Astrocyte of the cerebellum (primary cell): ENCODE measurements at regions not wholly inside any gene's neighbourhood (a gene's known extent, or its start where the extent isn't known, plus 50 kb on each side); places are given as distances from the start of the nearest gene placed in this dataset.

ENCODE experiments used
- DNase-seq: peaks from one replicate; pipeline ENCODE4 v3.0.0-alpha.2; 2011; ENCODE audit warnings: low read depth
- H3K4me3 ChIP-seq: 2 replicates; pipeline ENCODE4 v1.5.1; 2011; ENCODE audit warnings: mild to moderate bottlenecking, low read depth, low read length, moderate library complexity
- in situ Hi-C: cut with HindIII; loops from 2 replicates; pipeline ENCODE4 v1.10.0; 2017; ENCODE audit warnings: low sequenced_read_pairs
- TF ChIP-seq, protein P1 (sequence below): IDR thresholded peaks from 2 replicates; pipeline ENCODE4 v1.5.1; 2012; ENCODE audit warnings: low read length, low read depth, moderate library complexity, mild to moderate bottlenecking; ENCODE audit errors: missing control alignments

DNA sequence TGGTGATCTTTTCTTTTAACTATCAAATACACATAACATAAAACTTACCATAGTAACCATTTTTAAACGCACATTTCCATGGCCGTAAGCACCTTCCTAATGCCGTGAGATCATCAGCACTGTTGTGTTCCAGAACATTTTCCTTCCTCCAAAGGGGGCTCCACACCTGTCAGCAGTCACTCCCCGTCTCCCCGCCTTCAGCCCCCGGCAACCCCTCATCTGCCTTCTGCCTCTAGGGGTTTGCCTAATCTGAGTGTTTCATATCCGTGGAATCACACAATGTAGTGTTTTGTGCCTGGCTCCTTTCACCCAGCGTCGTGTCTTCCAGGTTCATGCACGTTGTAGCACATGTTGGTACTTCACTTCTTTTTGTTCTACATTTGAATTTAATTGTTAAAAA is 350.1 kb upstream of the TNRC6C start:
- in situ Hi-C loops: no loop called here
- H3K4me3 ChIP-seq: no peak overlapping the region
- TF ChIP-seq, protein P1, sequence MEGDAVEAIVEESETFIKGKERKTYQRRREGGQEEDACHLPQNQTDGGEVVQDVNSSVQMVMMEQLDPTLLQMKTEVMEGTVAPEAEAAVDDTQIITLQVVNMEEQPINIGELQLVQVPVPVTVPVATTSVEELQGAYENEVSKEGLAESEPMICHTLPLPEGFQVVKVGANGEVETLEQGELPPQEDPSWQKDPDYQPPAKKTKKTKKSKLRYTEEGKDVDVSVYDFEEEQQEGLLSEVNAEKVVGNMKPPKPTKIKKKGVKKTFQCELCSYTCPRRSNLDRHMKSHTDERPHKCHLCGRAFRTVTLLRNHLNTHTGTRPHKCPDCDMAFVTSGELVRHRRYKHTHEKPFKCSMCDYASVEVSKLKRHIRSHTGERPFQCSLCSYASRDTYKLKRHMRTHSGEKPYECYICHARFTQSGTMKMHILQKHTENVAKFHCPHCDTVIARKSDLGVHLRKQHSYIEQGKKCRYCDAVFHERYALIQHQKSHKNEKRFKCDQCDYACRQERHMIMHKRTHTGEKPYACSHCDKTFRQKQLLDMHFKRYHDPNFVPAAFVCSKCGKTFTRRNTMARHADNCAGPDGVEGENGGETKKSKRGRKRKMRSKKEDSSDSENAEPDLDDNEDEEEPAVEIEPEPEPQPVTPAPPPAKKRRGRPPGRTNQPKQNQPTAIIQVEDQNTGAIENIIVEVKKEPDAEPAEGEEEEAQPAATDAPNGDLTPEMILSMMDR: no peak
- no peak for DNase-seq

DNA sequence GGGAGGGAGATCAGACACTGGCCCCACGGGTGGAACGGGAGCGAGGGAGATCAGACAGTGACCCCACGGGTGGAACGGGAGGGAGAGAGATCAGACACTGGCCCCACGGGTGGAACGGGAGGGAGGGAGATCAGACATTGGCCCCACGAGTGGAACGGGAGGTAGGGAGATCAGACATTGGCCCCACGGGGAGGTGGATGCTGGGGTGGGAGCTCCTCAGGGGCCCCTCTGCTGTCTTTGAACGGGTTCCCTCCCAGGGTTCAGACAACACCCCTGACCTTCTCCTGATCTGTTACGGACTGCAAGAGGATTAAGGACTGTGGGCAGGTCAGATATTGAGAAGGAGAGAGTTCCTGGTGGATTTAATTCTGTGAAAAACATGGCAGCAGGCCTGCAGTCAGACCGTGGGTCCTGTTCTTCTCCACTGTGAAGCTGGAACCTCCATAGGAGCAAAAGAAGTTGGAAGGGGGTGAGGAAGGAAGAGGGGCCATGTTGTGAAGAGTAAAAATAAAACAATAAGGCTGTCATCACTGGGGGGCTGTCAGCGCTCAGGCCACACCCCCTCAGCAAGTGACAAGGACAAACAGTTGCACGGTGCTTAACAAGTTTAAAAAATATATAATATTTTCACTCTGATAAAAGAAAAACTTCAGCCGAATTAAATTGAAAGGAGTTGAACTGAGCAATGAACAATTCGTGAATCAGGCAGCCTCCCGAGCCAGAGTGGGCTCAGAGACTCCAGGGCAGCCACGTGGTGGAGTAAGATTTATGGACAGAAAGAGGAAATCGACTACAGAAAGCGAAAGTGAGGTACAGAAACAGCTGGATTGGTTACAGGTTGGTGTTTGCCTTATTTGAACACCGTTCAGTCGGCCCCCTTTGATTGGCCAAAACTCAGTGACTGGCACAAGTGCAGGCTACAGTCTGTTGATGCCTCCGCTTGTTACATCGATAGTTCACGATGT is 348.7 kb upstream of the TNRC6C start:
- in situ Hi-C loops: no loop called here
- TF ChIP-seq, protein P1: no peak
- no peak overlapping the region for H3K4me3 ChIP-seq
- DNase-seq: no peak

DNA sequence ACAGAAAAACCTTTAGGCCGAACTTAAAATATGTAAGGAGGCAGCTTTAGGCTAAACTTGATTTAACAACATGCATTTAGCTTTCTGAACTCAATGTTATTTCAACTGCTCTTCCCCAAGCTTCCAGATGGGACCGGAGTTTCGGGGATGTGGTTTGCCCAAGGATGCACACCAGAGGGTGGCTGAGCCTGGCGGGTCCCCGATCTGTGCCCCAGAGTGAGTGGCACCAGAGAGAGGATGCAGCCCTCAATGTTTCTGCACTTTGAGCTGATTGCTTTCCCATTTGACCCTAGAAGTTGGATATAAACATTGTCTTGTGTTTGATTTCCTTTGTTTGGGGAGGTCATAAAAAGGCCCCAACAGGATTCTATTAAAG is 348.0 kb upstream of the TNRC6C start:
- in situ Hi-C loops: no loop called here

DNA sequence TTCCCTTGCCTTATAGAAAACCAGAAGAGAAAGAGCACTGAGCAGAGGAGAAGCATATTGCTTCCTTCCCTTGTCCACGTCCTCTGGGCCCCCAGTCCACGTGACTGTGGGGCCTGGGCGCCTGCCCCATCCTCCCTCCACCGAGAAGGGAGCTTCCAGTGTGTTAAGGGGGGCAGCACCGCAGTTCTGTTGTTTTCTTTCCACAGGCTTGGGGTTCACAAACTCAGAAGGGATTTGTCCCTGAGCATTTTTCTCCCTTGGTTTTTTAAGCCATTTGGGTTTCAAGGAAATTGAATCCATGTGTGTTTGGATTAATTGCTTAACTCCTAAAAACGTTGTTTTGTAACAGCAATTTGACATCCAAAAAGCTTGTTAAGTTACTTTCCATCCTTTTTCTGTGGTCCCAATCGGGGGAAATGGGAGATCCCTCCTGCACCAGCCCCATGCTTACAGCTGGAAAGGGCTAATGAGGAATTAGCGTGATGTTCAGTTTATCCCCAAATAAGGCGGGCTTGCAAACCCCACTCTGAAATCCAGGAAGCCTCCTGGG is 347.5 kb upstream of the TNRC6C start:
- no peak overlapping the region for H3K4me3 ChIP-seq

More for the DNA sequence above, 348.0 kb upstream of the TNRC6C start:
- DNase-seq: no peak
- TF ChIP-seq, protein P1: no peak
- no peak overlapping the region for H3K4me3 ChIP-seq

DNA sequence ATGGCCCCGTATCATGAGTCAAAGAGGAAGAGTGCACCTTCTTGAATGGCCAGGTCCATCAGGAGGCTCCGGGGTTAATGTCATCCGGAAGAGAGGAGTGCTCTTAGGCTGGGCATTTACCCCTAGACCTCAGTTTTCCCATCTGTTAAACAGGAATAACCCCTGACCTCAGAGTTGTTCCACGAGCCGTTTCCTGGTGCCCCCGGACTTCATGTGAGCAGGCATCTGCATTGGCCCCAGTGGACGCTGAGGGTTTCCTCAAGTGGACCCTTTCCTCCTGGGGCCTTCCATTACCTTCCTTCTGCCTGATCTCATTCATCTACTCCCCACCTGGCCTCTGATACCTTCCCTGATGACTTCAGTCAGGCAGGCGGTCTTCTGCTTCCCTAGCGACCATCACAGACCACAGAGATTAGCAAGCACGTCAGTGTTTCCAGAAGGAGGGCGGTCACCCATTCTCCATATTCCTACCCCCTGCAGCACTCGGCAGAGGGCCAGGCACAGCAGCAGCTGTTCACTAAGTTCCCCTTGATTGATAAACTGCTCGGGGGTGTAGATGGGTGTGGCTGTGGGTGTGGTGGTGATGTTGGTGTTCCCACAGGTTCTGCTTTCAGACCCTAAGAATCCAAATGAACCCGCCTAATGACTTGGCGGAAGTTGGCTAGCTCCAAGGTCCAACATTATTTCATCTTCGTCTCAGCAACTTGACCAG is 346.6 kb upstream of the TNRC6C start:
- no peak overlapping the region for H3K4me3 ChIP-seq
- in situ Hi-C loops: no loop called here
- DNase-seq: no peak
- TF ChIP-seq, protein P1: no peak

More for the DNA sequence above, 347.5 kb upstream of the TNRC6C start:
- no peak for DNase-seq
- TF ChIP-seq, protein P1: no peak
- in situ Hi-C loops: no loop called here

DNA sequence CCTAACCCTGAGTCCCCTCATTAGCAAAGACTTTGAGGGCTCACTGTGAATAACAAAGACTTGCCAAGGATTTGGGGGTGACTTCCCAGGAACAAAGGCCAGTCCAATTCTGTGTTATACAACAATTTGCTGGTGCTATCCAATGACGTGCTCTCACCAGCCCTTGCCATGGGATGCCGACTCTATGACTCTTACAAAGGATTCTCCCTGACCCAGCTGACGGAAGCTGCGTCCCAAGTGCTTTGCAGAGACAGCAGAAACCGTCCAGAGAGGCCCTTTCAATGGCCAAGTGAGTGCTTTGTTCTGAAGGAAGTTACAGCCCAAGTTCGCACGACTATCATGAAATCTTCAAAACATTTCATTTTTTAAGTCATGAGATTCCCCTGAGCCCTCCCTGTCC is 345.3 kb upstream of the TNRC6C start:
- H3K4me3 ChIP-seq: no peak overlapping the region
- DNase-seq: no peak
- TF ChIP-seq, protein P1: no peak
- in situ Hi-C loops: no loop called here
